Gastroesophageal sphincter (tissue), 3 donors: ENCODE measurements at regions not wholly inside any gene's neighbourhood (a gene's known extent, or its start where the extent isn't known, plus 50 kb on each side); places are given as distances from the start of the nearest gene placed in this dataset.

Source experiments
- CTCF ChIP-seq, 4 experiments: fragments of 200-600 bp in 2 of 4; fragments of 450-650 bp in 2 of 4; sonication (generic) in 1 of 4; IDR thresholded peaks; one replicate each; pipeline ENCODE4 v1.5.1; 2017 to 2019; ENCODE audit warnings: antibody characterized with exemption in 4 of 4, mild to moderate bottlenecking in 2 of 4, moderate library complexity in 2 of 4
- POLR2A ChIP-seq, 2 donors: fragments of 450-650 bp; IDR thresholded peaks; one replicate each; pipeline ENCODE4 v1.6.1; 2017; ENCODE audit warnings: antibody characterized with exemption in 2 of 2, mild to moderate bottlenecking in 2 of 2, moderate library complexity in 1 of 2
- POLR2AphosphoS5 ChIP-seq: sonication (generic); formaldehyde crosslinking; IDR thresholded peaks from one replicate; pipeline ENCODE4 v1.6.1; 2017; ENCODE audit warnings: antibody characterized with exemption

- TF ChIP-seq POLR2AphosphoS5 (no peak), POLR2A (IDR thresholded peaks at IDR 0.05) (no peak), CTCF (IDR thresholded peaks at IDR 0.05) (no peak)
These were observed 769.3 kb upstream of the FLRT2 start for GRCh38 chr14:84760489-84761126.
